Heart right ventricle (tissue), 16 donors: ENCODE measurements at regions not wholly inside any gene's neighbourhood (a gene's known extent, or its start where the extent isn't known, plus 50 kb on each side); places are given as distances from the start of the nearest gene placed in this dataset.
"Not testable (repeated sequence)": the region's sequence is repeated elsewhere in the genome, so short reads cannot be mapped to it uniquely, and the experiment has no call there.

Experiments
- ATAC-seq, 8 donors: fragments of 200-7000 bp; cut with Tn5 transposase; one replicate each; pipeline ENCODE4 v1.9.1; 2020; ENCODE audit warnings: mild to moderate bottlenecking in 8 of 8, moderate library complexity in 8 of 8, moderate number of reproducible peaks in 1 of 8
- DNase-seq, 2 donors: peaks; one replicate each; pipeline ENCODE4 v3.0.0-alpha.2; 2020
- H3K27ac ChIP-seq, 10 donors: fragments of 200-600 bp; sonication (generic) in 2 of 10; one replicate each; pipeline versions ENCODE4 v1.5.0 to v1.8.0; 2020 to 2022; ENCODE audit warnings: mild to moderate bottlenecking in 3 of 10
- H3K27me3 ChIP-seq, 7 donors: fragments of 200-600 bp; one replicate each; pipeline ENCODE4 v1.8.0; 2021 to 2022; ENCODE audit warnings: mild to moderate bottlenecking in 2 of 7
- H3K36me3 ChIP-seq, 9 donors: fragments of 200-600 bp; sonication (generic) in 1 of 9; one replicate each; pipeline versions ENCODE4 v1.5.0 to v1.8.0; 2020 to 2022; ENCODE audit warnings: mild to moderate bottlenecking in 2 of 9
- H3K4me1 ChIP-seq, 9 donors: fragments of 200-600 bp; sonication (generic) in 1 of 9; one replicate each; pipeline versions ENCODE4 v1.5.0 to v1.8.0; 2020 to 2022; ENCODE audit warnings: mild to moderate bottlenecking in 4 of 9
- H3K4me3 ChIP-seq, 10 donors: fragments of 200-600 bp; sonication (generic) in 2 of 10; one replicate each; pipeline versions ENCODE4 v1.5.0 to v1.8.0; 2020 to 2022; ENCODE audit warnings: mild to moderate bottlenecking in 7 of 10, moderate library complexity in 2 of 10
- H3K9me3 ChIP-seq, 11 donors: fragments of 200-600 bp in 10 of 11; sonication (generic) in 2 of 11; one replicate each; pipeline versions ENCODE4 v1.5.0 to v1.8.0; 2013 to 2022; ENCODE audit warnings: mild to moderate bottlenecking in 2 of 11, control low read depth in 1 of 11, moderate library complexity in 1 of 11
- CTCF ChIP-seq, 9 donors: fragments of 200-600 bp; sonication (generic) in 2 of 9; IDR thresholded peaks; one replicate each; pipeline versions ENCODE4 v1.5.0 to v1.8.0; 2021 to 2022; ENCODE audit warnings: antibody characterized with exemption in 9 of 9, mild to moderate bottlenecking in 5 of 9, moderate library complexity in 1 of 9
- WGBS, 2 donors: extraction: QIAGEN DNeasy Blood & Tissue Kit; methylation state at CpG; one replicate each; pipeline ENCODE4 v1.1.7; 2013; ENCODE audit warnings: inconsistent platforms in 1 of 2; 5-methylcytosine and 5-hydroxymethylcytosine counted together
- intact Hi-C, 10 donors: fragments of 100-400 bp; cut with DNase I; formaldehyde crosslinking; loops; one replicate each; pipeline versions ENCODE4 v1.11.1 to v1.14.2; 2022
- donor health status: Arrhythmogenic right ventricular cardiomyopathy.
- donor health status: ischemic (EF 13 %, LVEDD 7.1; RV severe dilation, severe dysfunction).
- donor health status: healthy with polysubstance abuse.
- donor health status: DM: no; HTN: yes; CAD: no.
- donor health status: DM: no; HTN: no; CAD: no.
- donor health status: ischemic (EF 25% LVEDD 6.9; RV normal size, moderate dysfunction).
- donor health status: ischemic (EF 25% LVEDD 5.7; RV mildly dilated, moderate dysfunction).
- donor health status: healthy.
- donor health status: DM: yes; HTN: yes; CAD: no.
- donor health status: Ischemic cardiomyopathy.
- donor health status: ischemic (EF 35%, LVEDD 5.7; RV mildly dilated, moderate dysfunction).
- donor health status: nonischemic (EF 11% LVEDD 7.7; RV severe dilation, severe dysfunction).
- donor health status: DM: yes; HTN: yes; CAD: no.
- donor health status: PGD.
- donor health status: ischemic (EF 29% LVEDD 5.4; RV normal size, mild dysfunction).
- donor health status: nonischemic (EF 23%, LVEDD 6.1; RV moderate dilation, normal function).

GRCh38 chr10:16146993-16147392, 286.7 kb upstream of the MINDY3 start:
- Histone ChIP-seq H3K4me1 (no peaks in the 10 kb centered on the region), H3K9me3 (peaks cover 0 to 31% (median 0%) of the 10 kb centered on the region in 11 donors), H3K27me3 (no peaks in the 10 kb centered on the region), H3K27ac (no peak overlapping the region), H3K4me3 (no peak overlapping the region), H3K36me3 (no peaks in the 10 kb centered on the region)
- WGBS, 2 donors = 82 to 86% methylated on average over 5 of the region's 5 CpGs
- intact Hi-C loops = no loop called here
- no peak for ATAC-seq
- no peak for DNase-seq
- no peak for TF ChIP-seq CTCF (IDR thresholded peaks at IDR 0.05)

GRCh38 chr10:16155834-16156233, 281.0 kb upstream of the PTER start:
- DNase-seq (no peak), ATAC-seq (no peak)
- Histone ChIP-seq H3K36me3 (no peaks in the 10 kb centered on the region), H3K27me3 (peaks cover 0 to 3% (median 0%) of the 10 kb centered on the region in 7 donors), H3K27ac (no peak overlapping the region), H3K4me3 (no peak overlapping the region), H3K9me3 (peaks cover 0 to 5% (median 0%) of the 10 kb centered on the region in 11 donors), H3K4me1 (peaks cover 0 to 6% (median 0%) of the 10 kb centered on the region in 9 donors)
- intact Hi-C loops = no loop called here
- no peak for TF ChIP-seq CTCF (IDR thresholded peaks at IDR 0.05)
- WGBS, 2 donors = 18 to 22% methylated on average over 1 of the region's 1 CpG

GRCh38 chr10:16156681-16157080, 280.1 kb upstream of the PTER start:
- intact Hi-C loops = no loop called here
- DNase-seq = no peak
- H3K27ac ChIP-seq = no peak overlapping the region
- H3K27me3 ChIP-seq = peaks cover 0 to 3% (median 0%) of the 10 kb centered on the region in 7 donors
- no peaks in the 10 kb centered on the region for H3K36me3 ChIP-seq
- no peak for ATAC-seq
- TF ChIP-seq CTCF (IDR thresholded peaks at IDR 0.05) = no peak
- H3K4me3 ChIP-seq = no peak overlapping the region
- H3K4me1 ChIP-seq = peaks cover 0 to 6% (median 0%) of the 10 kb centered on the region in 9 donors
- H3K9me3 ChIP-seq = no peaks in the 10 kb centered on the region
- 80 to 84% methylated on average over 7 of the region's 7 CpGs for WGBS, 2 donors

GRCh38 chr10:16165067-16165466, 271.7 kb upstream of the PTER start:
- H3K27me3 ChIP-seq, H3K4me1 ChIP-seq, intact Hi-C loops, H3K27ac ChIP-seq, ATAC-seq, H3K36me3 ChIP-seq, H3K4me3 ChIP-seq, DNase-seq: not testable (repeated sequence)
- WGBS, 2 donors = 77 to 80% methylated on average over 3 of the region's 3 CpGs
- peaks cover 0 to 43% (median 9%) of the 10 kb centered on the region in 11 donors for H3K9me3 ChIP-seq

GRCh38 chr10:16182144-16182543, 254.7 kb upstream of the PTER start:
- H3K4me3 ChIP-seq = no peak overlapping the region
- no peaks in the 10 kb centered on the region for H3K27me3 ChIP-seq
- H3K36me3 ChIP-seq = no peaks in the 10 kb centered on the region
- TF ChIP-seq CTCF (IDR thresholded peaks at IDR 0.05) = no peak
- H3K9me3 ChIP-seq = peaks cover 0 to 6% (median 0%) of the 10 kb centered on the region in 11 donors
- ATAC-seq (no peak), DNase-seq (no peak)
- intact Hi-C loops = no loop called here
- no peaks in the 10 kb centered on the region for H3K4me1 ChIP-seq
- H3K27ac ChIP-seq = no peak overlapping the region
- WGBS, 2 donors = 63% methylated on average over 6 of the region's 6 CpGs
